ENCODE measurements at regions not wholly inside any gene's neighbourhood (a gene's known extent, or its start where the extent isn't known, plus 50 kb on each side); places are given as distances from the start of the nearest gene placed in this dataset.

- TF ChIP-seq ZFX (IDR thresholded peaks at IDR 0.05; ENCODE audit: borderline replicate concordance) (no peak), CTCF (IDR thresholded peaks at IDR 0.05) (no peak)
- no peak overlapping the region for H3K27ac ChIP-seq
Observed at GRCh38 chr3:102297072-102297658, 137.7 kb upstream of the ZPLD1 start.

- TF ChIP-seq ZFX (IDR thresholded peaks at IDR 0.05; ENCODE audit: borderline replicate concordance), result no peak
- no peak for TF ChIP-seq CTCF (IDR thresholded peaks at IDR 0.05)
- H3K27ac ChIP-seq, result no peak overlapping the region
Observed at GRCh38 chr3:102299125-102299877, 135.5 kb upstream of the ZPLD1 start.

- H3K27ac ChIP-seq, result no peak overlapping the region
- TF ChIP-seq ZFX (IDR thresholded peaks at IDR 0.05; ENCODE audit: borderline replicate concordance), result no peak
- no peak for TF ChIP-seq CTCF (IDR thresholded peaks at IDR 0.05)
Observed at GRCh38 chr3:102301155-102301880, 133.5 kb upstream of the ZPLD1 start.

GRCh38 chr3:102302020-102302419 is 132.8 kb upstream of the ZPLD1 start:
- no peak for TF ChIP-seq CTCF (IDR thresholded peaks at IDR 0.05)
- no peak for TF ChIP-seq ZFX (IDR thresholded peaks at IDR 0.05; ENCODE audit: borderline replicate concordance)
- no peak overlapping the region for H3K27ac ChIP-seq

- H3K27ac ChIP-seq, result no peak overlapping the region
- no peak for TF ChIP-seq ZFX (IDR thresholded peaks at IDR 0.05; ENCODE audit: borderline replicate concordance)
Observed at GRCh38 chr3:102304550-102304949, 130.3 kb upstream of the ZPLD1 start.

- no peak overlapping the region for H3K27ac ChIP-seq
- TF ChIP-seq ZFX (IDR thresholded peaks at IDR 0.05; ENCODE audit: borderline replicate concordance), result no peak
- no peak for TF ChIP-seq CTCF (IDR thresholded peaks at IDR 0.05)
Observed at GRCh38 chr3:102307442-102307841, 127.4 kb upstream of the ZPLD1 start.

- no peak overlapping the region for H3K27ac ChIP-seq
- TF ChIP-seq ZFX (IDR thresholded peaks at IDR 0.05; ENCODE audit: borderline replicate concordance), result no peak
Observed at GRCh38 chr3:102329066-102329465, 105.7 kb upstream of the ZPLD1 start.

GRCh38 chr3:102329561-102329960 is 105.3 kb upstream of the ZPLD1 start:
- no peak overlapping the region for H3K27ac ChIP-seq
- TF ChIP-seq ZFX (IDR thresholded peaks at IDR 0.05; ENCODE audit: borderline replicate concordance) (no peak), CTCF (IDR thresholded peaks at IDR 0.05) (no peak)
